Activated T-cell treated with anti-CD3 and anti-CD28 coated beads for 48 hours (primary cell): ENCODE measurements at regions not wholly inside any gene's neighbourhood (a gene's known extent, or its start where the extent isn't known, plus 50 kb on each side); places are given as distances from the start of the nearest gene placed in this dataset.

Source experiments
- DNase-seq: peaks from one replicate; pipeline ENCODE4 v3.0.0-alpha.2; 2020; ENCODE audit warnings: low read depth

DNA sequence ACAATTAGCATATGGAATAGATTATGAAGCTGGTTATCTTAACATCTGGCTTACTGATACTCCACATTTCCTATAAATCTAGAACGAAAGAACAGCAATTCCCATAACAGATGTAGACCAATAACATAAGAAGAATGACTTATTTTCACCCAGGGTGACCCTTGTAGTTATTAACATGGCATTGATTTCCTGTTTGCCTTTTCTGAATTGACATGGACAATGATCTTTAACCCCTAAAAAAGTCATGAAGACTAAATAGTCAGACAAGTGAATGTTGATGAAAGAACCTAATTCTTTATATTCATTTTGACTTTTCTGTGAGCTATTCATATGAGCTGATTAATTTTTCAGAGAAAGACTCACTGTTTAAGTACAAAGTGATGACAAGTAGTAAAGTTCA is 175.3 kb upstream of the CD180 start:
- DNase-seq, result no peak

DNA sequence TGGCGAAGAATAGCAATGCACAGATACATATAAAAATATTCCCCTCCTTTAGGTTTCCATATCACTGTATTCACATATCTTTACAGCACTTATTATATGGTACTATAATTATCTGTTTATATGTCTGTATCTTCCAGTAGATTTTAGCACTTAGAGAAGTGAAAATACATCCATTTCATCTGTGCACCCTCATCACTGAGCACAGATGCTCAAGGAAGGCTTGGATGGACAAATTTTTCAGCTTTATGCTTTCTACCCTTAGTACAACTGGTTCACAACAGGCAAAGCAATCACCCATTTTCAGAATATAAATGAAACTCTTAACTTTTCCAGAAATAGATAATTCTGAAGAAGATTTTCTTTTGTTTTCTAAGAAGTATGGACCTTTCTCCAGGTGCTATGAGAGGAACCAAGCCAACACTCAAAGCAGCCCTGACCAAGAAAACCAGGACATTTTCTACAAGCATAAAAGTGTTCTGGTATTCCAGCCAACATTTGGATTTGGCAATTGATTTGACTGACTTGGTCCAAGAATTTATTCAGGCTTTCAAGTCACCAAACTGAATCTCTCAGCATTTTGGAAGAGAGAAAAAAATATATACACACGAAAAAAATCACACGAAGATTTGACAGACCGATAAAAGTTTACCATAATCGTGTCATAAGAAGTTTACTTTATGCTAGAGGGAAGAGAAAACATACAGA is 170.2 kb upstream of the CD180 start:
- DNase-seq, result no peak

DNA sequence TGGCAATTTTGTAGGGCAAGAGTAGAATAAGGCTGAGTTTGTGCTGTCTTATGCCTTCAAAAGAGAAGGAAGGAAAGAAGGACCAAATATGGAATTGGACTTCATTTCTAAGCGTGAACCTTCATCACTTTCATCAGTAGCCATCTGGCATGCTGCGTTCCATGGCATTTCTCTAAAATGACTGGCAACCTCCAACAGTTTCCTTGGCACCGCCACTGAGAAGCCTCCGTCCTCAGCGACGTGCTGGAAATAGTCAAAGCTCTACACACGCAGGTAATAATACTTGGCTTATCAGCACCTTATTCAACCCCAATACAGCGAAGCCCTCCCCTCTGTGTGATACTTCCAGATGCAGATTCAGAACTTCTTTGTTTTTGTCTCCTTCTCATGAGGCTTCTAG is 169.7 kb upstream of the CD180 start:
- no peak for DNase-seq

DNA sequence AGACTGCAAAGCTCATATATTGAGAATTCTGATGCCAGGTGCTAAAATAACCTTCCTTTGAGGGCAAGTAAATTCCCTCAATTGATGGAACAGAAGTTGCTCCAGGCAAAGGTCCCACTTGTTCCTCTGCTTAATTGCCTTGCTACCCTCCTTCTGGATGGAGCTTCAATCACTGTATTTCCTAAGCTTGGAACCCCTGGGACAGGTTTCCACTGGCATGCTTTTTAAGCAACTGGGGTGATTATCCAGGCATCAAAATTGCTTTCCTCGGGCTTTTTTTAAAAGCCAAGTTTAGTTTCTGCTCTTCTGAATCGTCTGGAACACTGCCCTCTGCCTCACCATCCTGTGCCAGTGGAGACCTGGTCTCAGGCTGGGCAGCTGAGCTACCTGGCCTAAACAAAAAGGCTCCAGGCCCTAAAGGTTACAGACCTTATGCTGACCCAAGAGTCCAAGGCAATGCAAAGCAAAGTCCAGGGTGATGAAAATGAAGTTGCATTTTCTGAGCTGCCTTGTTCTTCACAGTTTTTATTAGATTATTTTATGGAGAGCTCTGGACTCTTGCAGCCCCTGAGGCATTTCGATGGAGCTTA is 167.9 kb upstream of the CD180 start:
- no peak for DNase-seq

DNA sequence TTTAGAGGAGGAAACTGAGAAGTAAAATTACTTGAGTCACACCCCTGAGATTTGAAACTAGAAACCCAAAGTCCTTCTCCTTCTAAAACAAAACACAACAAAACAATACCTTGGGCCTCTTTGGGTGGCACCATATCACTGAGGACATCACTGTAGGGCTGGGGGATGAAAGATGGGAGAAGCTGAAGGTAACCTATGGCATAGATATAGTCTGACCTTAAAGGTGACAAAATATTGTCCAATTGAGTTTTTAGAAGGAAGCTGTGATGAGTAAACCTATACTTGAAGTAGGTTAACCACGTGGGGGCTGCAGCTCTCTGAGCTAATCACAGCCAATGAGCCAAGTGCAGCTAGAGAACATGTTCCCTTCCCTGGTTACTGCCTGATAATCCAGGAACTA is 167.4 kb upstream of the CD180 start:
- DNase-seq, result no peak

DNA sequence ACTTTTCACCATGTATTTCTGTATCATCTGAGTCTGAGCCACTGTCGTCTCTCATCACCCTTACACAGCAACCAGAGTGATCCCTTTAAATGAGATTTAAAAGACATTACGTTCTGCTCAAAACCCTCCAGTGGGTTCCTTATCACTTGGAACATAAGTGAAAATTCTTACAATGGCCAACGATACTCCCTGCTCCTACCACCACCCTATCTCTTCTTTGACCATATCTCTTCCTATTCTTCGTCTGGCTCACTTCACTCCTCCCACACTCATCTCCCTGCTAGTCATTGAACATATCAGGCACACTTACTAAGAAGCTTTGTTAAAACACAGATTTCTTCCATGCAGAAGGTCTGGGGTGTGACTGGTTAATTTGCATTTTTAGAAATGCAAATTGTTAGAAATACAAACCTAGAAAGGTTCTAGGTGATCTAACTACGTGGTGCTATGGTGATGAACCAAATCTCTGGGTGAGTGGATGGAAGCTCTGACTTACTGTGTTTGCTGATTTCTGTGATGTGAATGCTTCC is 166.6 kb upstream of the CD180 start:
- no peak for DNase-seq

DNA sequence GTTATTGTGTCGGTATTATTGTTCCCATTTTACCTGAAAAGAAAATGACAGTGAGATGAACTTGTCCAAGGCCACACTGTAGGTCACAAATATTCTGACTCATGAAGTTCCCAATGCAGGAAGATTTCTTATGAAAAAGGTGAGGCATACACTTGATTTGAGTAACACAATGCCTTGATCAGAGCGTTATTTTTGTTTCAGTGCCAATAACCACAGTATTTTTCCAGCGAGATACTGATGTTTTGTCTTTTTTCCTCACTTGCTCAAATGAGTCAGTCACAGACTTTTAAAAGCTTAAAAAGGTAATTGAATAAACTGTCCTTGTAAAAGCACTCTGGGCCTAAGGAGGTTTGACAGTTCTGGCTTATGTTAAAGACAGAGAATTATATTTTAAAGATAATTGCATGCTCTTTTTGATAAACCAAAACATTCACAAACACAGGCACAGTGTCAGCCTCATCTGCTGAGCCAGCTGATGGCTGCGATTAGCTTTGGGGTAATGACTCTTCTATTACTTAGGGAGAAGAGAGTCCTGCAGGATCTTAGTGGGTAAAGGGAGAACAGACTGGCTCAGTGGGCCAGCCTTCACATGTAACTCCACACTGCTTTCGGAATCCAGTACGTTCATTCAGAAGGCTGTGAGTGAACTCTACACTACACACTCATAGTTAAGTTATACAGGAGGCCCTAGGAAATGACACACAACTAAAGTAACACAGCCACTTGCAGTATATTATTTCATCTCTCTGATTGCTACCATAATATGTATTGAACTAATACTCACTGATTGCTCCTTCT is 165.5 kb upstream of the CD180 start:
- no peak for DNase-seq

DNA sequence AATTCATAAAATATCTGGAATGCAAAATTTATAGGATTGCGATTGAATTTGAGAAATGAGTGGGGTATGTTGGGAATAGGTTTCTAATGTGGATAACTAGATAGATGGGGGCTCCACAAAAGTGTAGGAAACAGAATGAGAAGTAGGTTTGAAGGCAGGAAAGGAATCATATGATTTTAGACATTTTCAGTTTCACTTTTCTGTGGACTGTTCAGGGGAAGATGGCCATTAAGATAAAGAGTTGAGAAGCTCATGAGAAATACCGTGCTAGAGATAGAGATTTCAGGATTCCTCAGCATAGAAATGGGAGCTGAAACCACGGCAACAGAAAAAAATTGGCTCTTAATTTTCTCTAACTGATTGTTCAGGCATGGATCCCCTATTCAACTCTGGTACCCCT is 163.4 kb upstream of the CD180 start:
- no peak for DNase-seq

DNA sequence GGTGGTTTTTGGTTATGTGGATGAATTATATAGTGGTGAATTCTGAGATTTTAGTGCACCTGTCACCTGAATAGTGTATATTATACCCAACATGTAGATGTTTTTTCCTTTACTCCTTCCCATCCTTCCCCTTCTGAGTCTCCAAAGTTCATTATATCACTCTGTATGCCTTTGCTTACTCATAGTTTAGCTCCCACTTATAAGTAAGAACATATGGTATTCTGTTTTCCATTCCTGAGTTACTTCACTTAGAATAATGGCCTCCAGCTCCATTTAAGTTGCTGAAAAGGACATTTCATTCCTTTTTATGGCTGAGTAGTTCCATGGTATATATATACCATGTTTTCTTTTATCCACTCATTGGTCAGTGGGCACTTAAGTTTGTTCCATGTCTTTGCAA is 161.6 kb upstream of the CD180 start:
- no peak for DNase-seq

DNA sequence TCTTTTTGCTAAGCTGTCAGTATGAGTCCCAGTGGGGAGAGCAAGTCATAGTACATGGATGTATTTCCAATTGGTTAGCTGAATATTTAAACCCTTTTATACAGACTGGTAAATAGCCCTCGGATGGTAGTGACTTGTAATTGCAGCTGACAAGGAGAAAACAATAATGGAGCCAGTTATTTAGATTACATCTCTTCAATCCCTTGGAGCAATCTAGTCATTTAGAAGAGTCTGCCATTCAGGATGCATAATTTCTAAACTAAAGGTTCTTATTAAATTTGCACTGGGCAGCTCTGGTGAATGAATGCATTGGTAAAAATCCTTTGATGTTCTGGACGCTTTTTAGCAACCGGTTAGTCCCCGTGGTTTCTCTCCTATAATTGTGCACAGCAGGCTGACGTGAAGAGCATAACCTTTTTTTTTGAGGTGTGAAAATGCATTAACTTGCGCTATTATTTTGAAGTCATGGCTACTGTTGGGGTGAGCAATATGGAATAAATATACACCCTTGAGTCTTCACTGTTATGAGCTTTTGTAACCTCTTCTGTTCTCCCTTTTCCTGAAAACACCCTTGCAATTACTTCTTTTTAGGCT is 158.6 kb upstream of the CD180 start:
- DNase-seq, result no peak

DNA sequence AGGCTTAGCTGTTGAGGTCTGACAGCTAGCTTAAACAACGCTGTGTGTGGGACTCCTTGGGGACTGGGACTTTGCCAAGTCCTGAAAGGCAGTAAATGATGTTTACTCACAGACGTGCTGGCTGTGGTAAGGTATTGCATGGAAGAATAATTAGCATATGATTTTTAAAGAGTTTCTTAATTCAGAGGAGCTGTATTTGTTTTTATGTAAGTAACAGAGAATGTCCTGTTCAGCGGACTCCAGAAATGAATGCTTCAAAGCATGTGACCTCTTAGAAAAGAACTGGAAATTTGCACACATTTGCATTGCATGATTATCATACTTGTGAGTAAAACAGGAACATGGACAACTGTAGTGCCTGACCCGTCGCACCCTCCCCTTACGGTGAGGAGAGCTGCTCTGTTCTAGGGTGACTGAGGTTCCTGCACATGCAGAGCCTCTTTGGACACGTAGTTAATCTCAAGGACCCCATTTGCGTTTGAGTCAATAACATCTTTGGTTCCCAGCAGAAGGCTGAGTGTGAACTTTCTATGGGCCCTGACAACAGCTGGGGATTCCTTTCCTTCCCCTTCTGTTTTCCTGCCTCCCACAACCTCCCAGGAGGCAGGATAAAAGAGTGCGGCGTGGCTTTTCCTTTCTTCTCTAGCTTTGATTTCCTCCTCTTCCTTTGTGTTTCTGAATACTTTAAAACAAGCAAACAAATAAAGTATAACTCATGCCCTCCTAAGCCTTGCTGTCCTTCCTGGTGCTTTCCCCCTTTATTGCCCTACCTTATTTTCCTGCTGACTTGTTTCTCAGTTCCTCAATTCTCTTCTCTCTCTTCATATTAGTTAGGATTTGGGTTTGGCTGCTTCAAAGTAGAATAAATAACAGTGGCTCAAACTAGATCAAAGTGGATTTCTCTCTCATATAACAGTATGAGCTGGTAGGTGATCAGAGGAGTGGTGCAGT is 157.2 kb upstream of the CD180 start:
- DNase-seq, result no peak

DNA sequence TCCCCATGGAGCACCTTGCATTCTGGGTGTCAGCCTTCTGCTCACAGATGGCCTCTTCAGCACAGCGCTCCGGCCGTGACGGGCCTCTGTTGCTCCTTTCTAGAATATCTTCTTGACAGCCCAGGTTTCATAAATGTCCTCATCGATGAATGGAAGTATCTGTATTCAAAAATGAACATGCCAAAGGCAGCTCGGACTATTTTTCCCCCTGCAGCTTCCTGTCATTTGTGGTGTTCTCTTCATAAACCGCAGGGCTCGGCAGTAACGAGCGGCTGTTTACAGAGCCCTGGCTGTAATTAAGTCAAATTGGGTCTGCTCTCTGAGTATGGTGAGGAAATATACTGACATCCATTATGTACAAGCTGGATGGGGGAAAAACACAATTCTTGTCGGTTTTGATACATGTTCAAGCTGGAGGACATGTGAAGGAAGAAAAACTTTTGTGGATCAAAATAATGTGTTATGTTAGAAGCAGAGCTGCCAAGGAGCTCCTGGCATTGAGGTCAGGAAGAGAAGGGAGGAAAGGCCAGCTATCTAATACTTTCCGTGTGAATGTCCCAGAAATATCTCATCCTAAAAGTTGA is 154.1 kb upstream of the CD180 start:
- DNase-seq, result no peak

DNA sequence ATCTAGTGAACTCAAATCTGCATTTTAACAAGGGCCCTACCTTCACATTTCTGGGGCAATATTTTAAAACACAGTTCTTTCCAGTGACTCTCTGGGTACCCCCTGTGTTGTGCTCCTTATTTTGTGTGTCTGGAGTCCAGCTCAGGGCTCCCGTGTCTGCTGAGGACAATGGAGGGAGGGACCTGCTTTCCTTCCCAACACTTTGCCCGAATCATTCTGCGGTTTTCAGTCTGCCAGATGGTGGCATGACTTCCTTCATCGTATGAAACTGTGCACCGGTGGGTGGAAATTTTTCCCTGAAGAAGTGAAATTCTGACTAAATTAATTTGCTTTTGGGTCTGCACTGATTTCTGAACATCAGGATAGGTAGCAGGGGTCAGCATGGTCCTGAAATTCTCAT is 153.6 kb upstream of the CD180 start:
- DNase-seq, result no peak

DNA sequence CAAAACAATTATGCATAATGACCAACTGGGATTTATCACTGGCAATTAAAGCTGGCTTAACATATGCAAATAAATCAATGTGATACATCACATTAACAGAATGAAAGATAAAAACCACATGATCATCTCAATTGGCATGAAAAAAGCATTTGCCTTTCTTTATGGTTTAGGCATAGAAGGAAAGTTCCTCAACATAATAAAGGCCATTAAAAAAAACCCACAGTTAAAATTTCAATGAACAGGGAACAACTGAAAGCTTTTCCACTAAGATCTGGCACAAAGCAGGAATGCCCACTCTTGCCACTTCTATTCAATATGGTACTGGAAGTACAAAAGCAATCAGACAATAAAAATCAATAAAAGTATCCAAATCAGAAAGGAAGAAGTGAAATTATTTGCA is 151.2 kb upstream of the CD180 start:
- DNase-seq, result no peak

DNA sequence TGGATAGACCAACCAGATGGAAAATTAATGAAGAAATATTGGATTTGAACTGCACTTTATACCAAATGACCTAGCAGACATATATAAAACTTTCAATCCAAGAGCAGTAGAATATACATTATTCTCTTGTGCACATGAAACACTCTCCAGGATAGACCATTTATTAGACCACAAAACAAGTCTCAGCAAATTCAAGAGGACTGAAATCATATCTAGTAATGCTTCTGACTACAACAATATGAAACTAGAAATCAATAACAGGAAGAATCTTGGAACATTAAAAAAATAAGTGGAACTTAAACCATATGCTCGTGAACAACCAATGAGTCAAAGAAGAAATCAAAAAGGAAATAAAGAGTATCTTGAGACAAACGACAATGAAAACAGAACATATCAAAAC is 150.0 kb upstream of the CD180 start:
- no peak for DNase-seq

DNA sequence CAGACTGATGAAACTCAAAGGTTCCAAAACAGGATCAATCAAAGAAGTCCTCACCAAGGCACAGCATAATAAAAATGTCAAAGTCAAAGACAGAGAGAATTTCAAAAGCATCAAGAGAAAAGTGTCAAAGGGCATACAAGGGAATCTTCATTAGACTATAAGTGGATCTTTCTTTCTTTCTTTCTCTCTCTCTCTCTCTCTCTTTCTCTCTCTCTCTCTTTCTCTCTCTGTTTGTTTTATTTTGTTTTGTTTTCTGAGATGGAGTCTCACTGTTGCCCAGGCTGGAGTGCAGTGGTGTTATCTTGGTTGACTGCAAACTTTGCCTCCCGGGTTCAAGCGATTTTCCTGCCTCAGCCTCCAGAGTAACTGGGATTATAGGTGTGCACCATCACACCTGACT is 148.3 kb upstream of the CD180 start:
- DNase-seq, result no peak

DNA sequence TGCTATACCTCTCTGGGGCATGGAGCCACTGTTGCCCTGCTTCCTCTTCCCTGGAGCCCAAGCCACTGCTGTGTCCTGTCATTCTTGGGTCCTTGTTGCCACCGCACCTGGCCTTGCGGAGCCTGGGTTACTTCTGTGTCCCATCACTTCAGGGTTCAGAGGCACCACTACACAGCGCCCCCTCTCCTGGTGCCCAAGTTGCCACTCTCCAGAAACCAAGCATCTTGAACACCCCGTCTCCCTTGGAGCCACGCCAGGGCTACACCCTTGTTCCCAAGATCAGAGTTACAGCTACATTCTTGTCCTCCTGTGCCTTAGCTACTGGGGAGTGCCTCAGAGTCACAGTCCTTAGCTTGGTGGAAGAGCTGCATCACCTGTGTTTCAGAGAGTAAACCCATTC is 147.2 kb upstream of the CD180 start:
- no peak for DNase-seq

DNA sequence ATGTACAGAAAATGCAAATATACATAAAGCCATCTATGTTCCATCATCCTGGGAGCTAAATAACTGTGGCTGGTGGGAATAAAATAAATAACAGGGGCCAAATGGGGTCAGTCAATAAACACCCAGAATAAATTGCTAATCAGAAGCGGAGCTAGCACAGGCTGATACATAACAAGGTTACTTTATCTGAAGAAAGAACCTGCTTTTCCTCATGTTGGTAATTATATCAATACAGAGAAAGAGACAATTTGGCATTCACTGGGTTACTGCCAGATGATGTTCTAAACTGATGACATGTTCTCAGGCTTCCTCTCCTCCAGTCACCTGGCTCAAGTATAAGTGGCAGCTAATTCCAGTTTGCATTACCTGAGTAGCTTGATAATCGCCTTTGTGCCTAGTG is 144.9 kb upstream of the CD180 start:
- DNase-seq, result no peak

DNA sequence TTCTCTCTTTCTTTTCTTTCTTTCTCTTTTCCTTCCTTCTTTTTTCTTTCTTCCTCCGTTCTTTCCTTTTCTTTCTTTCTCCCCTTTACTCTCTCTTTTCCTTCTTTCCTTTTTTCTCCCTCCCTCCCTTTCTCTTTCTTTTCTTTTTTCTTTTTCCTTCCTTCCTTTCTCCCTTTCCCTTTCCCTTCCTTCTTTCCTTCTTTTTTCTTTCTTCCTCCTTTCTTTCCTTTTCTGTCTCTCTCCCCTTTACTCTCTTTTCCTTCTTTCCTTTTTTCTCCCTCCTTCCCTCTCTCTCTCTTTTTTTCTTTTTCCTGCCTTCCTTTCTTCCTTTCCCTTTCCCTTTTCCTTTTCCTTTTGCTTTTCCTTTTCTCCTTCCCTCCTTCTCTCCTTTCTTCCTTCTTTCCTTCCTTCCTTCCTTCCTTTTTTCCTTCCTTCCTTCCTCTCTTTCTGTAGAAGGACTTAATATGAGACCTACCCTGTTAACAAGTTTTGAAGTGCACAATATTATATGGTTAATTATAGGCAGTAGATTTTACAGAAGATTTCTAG is 142.7 kb upstream of the CD180 start:
- DNase-seq, result no peak

DNA sequence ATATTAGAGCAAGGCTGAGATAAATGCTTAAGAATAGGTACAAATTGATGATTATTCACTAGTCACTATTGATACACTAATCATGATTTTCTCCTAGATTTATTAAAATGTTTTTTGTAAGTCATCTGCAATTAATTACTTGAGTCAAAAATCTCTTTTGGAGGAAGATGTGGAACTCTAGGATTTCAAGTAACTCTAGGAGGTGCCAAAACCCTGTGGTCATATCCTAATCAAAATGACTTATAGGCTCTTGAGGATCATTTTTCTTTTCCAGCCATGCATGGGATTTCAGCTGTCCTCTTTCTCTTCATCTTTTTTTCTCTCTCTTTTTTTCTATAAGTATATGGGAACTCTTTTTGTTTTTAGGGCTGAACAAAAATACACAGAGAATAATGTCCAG is 141.8 kb upstream of the CD180 start:
- DNase-seq, result no peak

DNA sequence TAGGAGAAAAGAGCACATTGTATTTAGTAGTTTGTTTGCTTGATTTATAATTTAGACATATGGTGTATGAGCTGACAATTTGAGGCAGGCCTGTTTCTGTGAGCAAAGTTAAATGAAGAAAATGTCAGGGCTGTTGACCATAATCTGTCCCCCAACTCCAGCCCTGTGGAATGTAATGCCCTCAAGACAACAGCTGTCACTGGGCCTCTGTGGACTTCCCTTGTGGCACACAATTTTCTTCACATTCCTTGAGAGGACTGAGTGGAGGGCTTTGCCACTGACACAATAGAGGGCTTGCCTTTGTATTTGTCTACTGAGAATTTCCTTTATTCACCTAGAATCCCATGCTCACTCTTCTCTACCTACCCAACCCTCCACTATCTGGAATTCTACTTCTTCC is 141.2 kb upstream of the CD180 start:
- DNase-seq, result no peak
